ENCODE measurements at regions not wholly inside any gene's neighbourhood (a gene's known extent, or its start where the extent isn't known, plus 50 kb on each side); places are given as distances from the start of the nearest gene placed in this dataset.

GRCh38 chr18:22683196-22683676 lies 249.9 kb upstream of the RBBP8 start:
- Histone ChIP-seq H3K9me3 (no peaks in the 10 kb centered on the region), H3K4me3 (no peak overlapping the region), H3K4me1 (ENCODE audit: low read depth) (peaks cover 24% of the 10 kb centered on the region), H3K36me3 (ENCODE audit: low read depth) (no peaks in the 10 kb centered on the region)
- ATAC-seq (peak; percentile 95), DNase-seq (peak; percentile 90 to 99 (median 90))
- TF ChIP-seq, protein P1, sequence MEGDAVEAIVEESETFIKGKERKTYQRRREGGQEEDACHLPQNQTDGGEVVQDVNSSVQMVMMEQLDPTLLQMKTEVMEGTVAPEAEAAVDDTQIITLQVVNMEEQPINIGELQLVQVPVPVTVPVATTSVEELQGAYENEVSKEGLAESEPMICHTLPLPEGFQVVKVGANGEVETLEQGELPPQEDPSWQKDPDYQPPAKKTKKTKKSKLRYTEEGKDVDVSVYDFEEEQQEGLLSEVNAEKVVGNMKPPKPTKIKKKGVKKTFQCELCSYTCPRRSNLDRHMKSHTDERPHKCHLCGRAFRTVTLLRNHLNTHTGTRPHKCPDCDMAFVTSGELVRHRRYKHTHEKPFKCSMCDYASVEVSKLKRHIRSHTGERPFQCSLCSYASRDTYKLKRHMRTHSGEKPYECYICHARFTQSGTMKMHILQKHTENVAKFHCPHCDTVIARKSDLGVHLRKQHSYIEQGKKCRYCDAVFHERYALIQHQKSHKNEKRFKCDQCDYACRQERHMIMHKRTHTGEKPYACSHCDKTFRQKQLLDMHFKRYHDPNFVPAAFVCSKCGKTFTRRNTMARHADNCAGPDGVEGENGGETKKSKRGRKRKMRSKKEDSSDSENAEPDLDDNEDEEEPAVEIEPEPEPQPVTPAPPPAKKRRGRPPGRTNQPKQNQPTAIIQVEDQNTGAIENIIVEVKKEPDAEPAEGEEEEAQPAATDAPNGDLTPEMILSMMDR (IDR thresholded peaks at IDR 0.05), result no peak
- intact Hi-C loops (cut with DNase I, micrococcal nuclease), result no loop called here

- intact Hi-C loops (cut with DNase I, micrococcal nuclease), result no loop called here
- TF ChIP-seq, protein P1 (IDR thresholded peaks at IDR 0.05), result no peak
- H3K9me3 ChIP-seq, result no peaks in the 10 kb centered on the region
- ATAC-seq, result peak; percentile 6
- no peak overlapping the region for H3K4me3 ChIP-seq
- peaks cover 24% of the 10 kb centered on the region for H3K4me1 ChIP-seq (ENCODE audit: low read depth)
- DNase-seq, result peak in 1 of 3 donors; percentile 60
- no peaks in the 10 kb centered on the region for H3K36me3 ChIP-seq (ENCODE audit: low read depth)
Observed at GRCh38 chr18:22683786-22684185, 249.3 kb upstream of the RBBP8 start.

DNA sequence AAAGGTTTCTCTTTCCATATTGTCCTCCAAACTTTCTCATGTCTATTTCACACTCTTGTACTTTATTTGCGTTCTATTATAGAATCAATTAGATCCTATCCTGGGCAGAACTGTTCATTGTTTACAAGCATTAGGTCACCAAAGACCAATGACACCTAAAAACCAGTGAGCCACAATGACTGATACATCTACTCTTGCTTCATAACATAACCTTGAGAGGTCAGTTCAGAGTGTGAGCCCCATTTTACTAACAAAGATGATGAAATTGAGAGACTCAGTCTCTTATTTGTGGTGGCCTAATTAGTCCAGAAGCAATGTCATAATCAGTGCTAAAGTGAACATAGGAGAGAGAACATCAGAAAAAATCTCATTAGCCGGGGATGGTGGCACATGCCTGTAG lies 248.9 kb upstream of the RBBP8 start:
- no peak for ATAC-seq

GRCh38 chr18:22685788-22686187 lies 247.3 kb upstream of the RBBP8 start:
- Histone ChIP-seq H3K9me3 (no peaks in the 10 kb centered on the region), H3K36me3 (ENCODE audit: low read depth) (no peaks in the 10 kb centered on the region), H3K4me1 (ENCODE audit: low read depth) (peaks cover 24% of the 10 kb centered on the region), H3K4me3 (no peak overlapping the region)
- TF ChIP-seq, protein P1 (IDR thresholded peaks at IDR 0.05), result no peak
- intact Hi-C loops (cut with DNase I, micrococcal nuclease), result no loop called here
- DNase-seq (no peak), ATAC-seq (no peak)

More for the DNA sequence above, 248.9 kb upstream of the RBBP8 start:
- no peak overlapping the region for H3K4me3 ChIP-seq
- DNase-seq, result no peak
- peaks cover 24% of the 10 kb centered on the region for H3K4me1 ChIP-seq (ENCODE audit: low read depth)
- H3K9me3 ChIP-seq, result no peaks in the 10 kb centered on the region
- TF ChIP-seq, protein P1 (IDR thresholded peaks at IDR 0.05), result no peak
- intact Hi-C loops (cut with DNase I, micrococcal nuclease), result no loop called here
- H3K36me3 ChIP-seq (ENCODE audit: low read depth), result no peaks in the 10 kb centered on the region

- DNase-seq (no peak), ATAC-seq (no peak)
- H3K36me3 ChIP-seq (ENCODE audit: low read depth), result no peaks in the 10 kb centered on the region
- H3K4me1 ChIP-seq (ENCODE audit: low read depth), result peaks cover 20% of the 10 kb centered on the region
- intact Hi-C loops (cut with DNase I, micrococcal nuclease), result no loop called here
- no peak overlapping the region for H3K4me3 ChIP-seq
- TF ChIP-seq, protein P1 (IDR thresholded peaks at IDR 0.05), result no peak
- H3K9me3 ChIP-seq, result no peaks in the 10 kb centered on the region
Observed at GRCh38 chr18:22687892-22688680, 245.0 kb upstream of the RBBP8 start.

Data from mucosa of descending colon (tissue), 3 donors.